ENCODE measurements at regions not wholly inside any gene's neighbourhood (a gene's known extent, or its start where the extent isn't known, plus 50 kb on each side); places are given as distances from the start of the nearest gene placed in this dataset.

DNA sequence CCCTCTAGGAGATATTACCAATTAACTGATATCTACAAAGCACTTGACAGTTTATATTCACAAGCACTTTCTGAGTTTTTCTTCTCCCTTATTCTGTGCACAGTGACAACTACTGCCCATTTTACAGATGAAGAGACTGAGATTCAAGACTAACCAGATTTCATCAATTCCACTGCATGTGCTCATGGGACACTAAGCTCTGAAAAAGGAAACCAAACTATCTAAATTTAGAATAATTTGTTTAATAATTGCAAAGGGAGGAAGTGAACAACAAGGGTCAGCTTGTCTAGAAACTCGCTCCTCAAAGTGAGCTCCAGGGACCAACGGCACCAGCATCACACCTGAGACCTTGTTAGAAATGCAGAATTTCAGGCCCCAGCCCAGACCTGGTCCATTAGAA is 50.8 kb upstream of the MYLIP start:
- no peak for DNase-seq

DNA sequence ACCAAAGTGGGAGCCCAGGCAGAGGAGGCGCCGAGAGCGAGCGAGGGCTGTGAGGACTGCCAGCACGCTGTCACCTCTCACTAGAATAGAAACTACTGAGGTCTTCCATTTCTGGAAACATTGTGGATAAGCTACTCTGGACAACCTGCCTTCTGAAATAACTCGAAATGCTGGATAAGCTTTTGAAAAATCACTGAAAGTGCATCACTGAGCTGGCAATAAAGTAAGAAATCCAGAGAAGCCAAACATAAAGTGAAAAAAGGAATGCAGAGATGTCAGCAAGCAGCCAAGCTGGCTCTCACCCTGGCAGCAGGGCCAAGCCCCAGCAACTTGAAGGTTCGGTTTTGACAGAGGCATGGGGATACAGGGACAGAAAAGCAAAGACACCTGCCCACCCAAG is 59.2 kb upstream of the MYLIP start:
- Histone ChIP-seq H3K4me1 (ENCODE audit: control insufficient read depth, insufficient read depth, low read length) (no peaks in the 10 kb centered on the region), H3K4me3 (ENCODE audit: low read length) (no peak overlapping the region), H3K27ac (ENCODE audit: low read length) (no peak overlapping the region), H3K27me3 (ENCODE audit: control insufficient read depth, insufficient read depth, low read length) (no peaks in the 10 kb centered on the region), H3K36me3 (ENCODE audit: control insufficient read depth, insufficient read depth, low read length) (no peaks in the 10 kb centered on the region), H3K9me3 (ENCODE audit: control insufficient read depth, insufficient read depth, low read length) (no peaks in the 10 kb centered on the region)
- 94% methylated on average over 7 of the region's 7 CpGs for WGBS (ENCODE audit: insufficient coverage)
- TF ChIP-seq, protein P1, sequence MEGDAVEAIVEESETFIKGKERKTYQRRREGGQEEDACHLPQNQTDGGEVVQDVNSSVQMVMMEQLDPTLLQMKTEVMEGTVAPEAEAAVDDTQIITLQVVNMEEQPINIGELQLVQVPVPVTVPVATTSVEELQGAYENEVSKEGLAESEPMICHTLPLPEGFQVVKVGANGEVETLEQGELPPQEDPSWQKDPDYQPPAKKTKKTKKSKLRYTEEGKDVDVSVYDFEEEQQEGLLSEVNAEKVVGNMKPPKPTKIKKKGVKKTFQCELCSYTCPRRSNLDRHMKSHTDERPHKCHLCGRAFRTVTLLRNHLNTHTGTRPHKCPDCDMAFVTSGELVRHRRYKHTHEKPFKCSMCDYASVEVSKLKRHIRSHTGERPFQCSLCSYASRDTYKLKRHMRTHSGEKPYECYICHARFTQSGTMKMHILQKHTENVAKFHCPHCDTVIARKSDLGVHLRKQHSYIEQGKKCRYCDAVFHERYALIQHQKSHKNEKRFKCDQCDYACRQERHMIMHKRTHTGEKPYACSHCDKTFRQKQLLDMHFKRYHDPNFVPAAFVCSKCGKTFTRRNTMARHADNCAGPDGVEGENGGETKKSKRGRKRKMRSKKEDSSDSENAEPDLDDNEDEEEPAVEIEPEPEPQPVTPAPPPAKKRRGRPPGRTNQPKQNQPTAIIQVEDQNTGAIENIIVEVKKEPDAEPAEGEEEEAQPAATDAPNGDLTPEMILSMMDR (IDR thresholded peaks at IDR 0.05) = no peak
- DNase-seq (no peak), ATAC-seq (no peak)
- Mint-ChIP-seq H3K9me3 (no peaks in the 10 kb centered on the region), H3K4me3 (no peak overlapping the region), H3K36me3 (no peaks in the 10 kb centered on the region), H3K4me1 (peaks cover 0 to 4% of the 10 kb centered on the region in 2 donors), H3K27me3 (ENCODE audit: low read depth in 2 of 2) (peaks cover 6 to 12% of the 10 kb centered on the region in 2 donors), H3K27ac (no peak overlapping the region)
- intact Hi-C loops (cut with micrococcal nuclease) = no loop called here

More for the DNA sequence above, 50.8 kb upstream of the MYLIP start:
- Histone ChIP-seq H3K36me3 (ENCODE audit: control insufficient read depth, insufficient read depth, low read length) (no peaks in the 10 kb centered on the region), H3K4me3 (ENCODE audit: low read length) (no peak overlapping the region), H3K27ac (ENCODE audit: low read length) (no peak overlapping the region), H3K4me1 (ENCODE audit: control insufficient read depth, insufficient read depth, low read length) (no peaks in the 10 kb centered on the region), H3K27me3 (ENCODE audit: control insufficient read depth, insufficient read depth, low read length) (no peaks in the 10 kb centered on the region), H3K9me3 (ENCODE audit: control insufficient read depth, insufficient read depth, low read length) (no peaks in the 10 kb centered on the region)
- TF ChIP-seq, protein P1 (IDR thresholded peaks at IDR 0.05) = no peak
- intact Hi-C loops (cut with micrococcal nuclease) = no loop called here
- Mint-ChIP-seq H3K4me3 (no peak overlapping the region), H3K4me1 (no peaks in the 10 kb centered on the region), H3K9me3 (no peaks in the 10 kb centered on the region), H3K36me3 (no peaks in the 10 kb centered on the region), H3K27me3 (ENCODE audit: low read depth in 2 of 2) (peaks cover 0 to 6% of the 10 kb centered on the region in 2 donors), H3K27ac (no peak overlapping the region)
- no peak for ATAC-seq
- WGBS (ENCODE audit: insufficient coverage) = 71% methylated on average over 2 of the region's 2 CpGs

DNA sequence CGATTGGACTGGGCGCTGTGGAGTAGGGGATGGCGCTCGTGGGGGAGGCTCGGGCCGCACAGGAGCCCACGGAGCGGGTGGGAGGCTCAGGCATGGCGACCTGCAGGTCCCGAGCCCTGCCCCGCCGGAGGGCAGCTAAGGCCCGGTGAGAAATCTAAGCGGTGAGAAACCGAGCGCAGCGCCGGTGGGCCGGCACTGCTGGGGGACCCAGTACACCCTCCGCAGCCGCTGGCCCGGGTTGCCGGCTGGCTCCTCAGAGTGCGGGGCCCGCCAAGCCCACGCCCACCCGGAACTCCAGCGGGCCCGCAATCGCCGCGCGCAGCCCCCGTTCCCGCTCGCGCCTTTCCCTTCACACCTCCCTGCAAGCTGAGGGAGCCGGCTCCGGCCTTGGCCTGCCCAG is 59.7 kb upstream of the MYLIP start:
- H3K4me1 ChIP-seq (ENCODE audit: control insufficient read depth, insufficient read depth, low read length) = no peaks in the 10 kb centered on the region
- no peaks in the 10 kb centered on the region for H3K27me3 ChIP-seq (ENCODE audit: control insufficient read depth, insufficient read depth, low read length)
- DNase-seq (no peak), ATAC-seq (no peak)
- H3K4me1 Mint-ChIP-seq = peaks cover 0 to 4% of the 10 kb centered on the region in 2 donors
- no peaks in the 10 kb centered on the region for H3K36me3 Mint-ChIP-seq
- H3K4me3 Mint-ChIP-seq = no peak overlapping the region
- TF ChIP-seq, protein P1 (IDR thresholded peaks at IDR 0.05) = no peak
- no peak overlapping the region for H3K27ac ChIP-seq (ENCODE audit: low read length)
- intact Hi-C loops (cut with micrococcal nuclease) = no loop called here
- peaks cover 6 to 12% of the 10 kb centered on the region in 2 donors for H3K27me3 Mint-ChIP-seq (ENCODE audit: low read depth in 2 of 2)
- H3K9me3 ChIP-seq (ENCODE audit: control insufficient read depth, insufficient read depth, low read length) = no peaks in the 10 kb centered on the region
- no peak overlapping the region for H3K4me3 ChIP-seq (ENCODE audit: low read length)
- H3K27ac Mint-ChIP-seq = no peak overlapping the region
- H3K9me3 Mint-ChIP-seq = no peaks in the 10 kb centered on the region
- no peaks in the 10 kb centered on the region for H3K36me3 ChIP-seq (ENCODE audit: control insufficient read depth, insufficient read depth, low read length)
- WGBS (ENCODE audit: insufficient coverage) = 97% methylated on average over 39 of the region's 39 CpGs

DNA sequence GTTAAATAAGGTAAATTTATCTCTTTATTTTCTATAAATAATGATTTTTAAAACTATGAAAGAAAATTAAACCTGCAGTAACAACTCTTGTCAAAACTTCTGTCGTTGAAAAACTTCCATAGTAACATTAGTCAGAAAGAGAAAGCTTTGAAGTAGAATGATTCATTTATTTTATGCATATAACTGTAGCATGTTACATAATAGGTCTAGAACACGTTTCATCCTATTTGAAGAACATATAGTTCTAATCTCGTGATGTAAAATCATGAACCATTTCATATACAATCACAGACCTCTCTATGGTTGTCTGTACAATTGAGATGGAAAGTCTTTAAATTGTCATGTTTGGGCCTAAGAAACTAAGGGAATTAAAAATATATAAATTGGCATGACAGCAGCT is 61.3 kb upstream of the MYLIP start:
- no peak overlapping the region for H3K4me3 Mint-ChIP-seq
- no peak for DNase-seq
- Histone ChIP-seq H3K4me3 (ENCODE audit: low read length) (no peak overlapping the region), H3K36me3 (ENCODE audit: control insufficient read depth, insufficient read depth, low read length) (no peaks in the 10 kb centered on the region), H3K27ac (ENCODE audit: low read length) (no peak overlapping the region), H3K9me3 (ENCODE audit: control insufficient read depth, insufficient read depth, low read length) (no peaks in the 10 kb centered on the region), H3K27me3 (ENCODE audit: control insufficient read depth, insufficient read depth, low read length) (no peaks in the 10 kb centered on the region), H3K4me1 (ENCODE audit: control insufficient read depth, insufficient read depth, low read length) (no peaks in the 10 kb centered on the region)
- no CpG with 5 or more reads among the region's 3 CpGs for WGBS (ENCODE audit: insufficient coverage)
- H3K36me3 Mint-ChIP-seq = no peaks in the 10 kb centered on the region
- intact Hi-C loops (cut with micrococcal nuclease) = no loop called here
- H3K9me3 Mint-ChIP-seq = no peaks in the 10 kb centered on the region
- H3K4me1 Mint-ChIP-seq = peaks cover 0 to 4% of the 10 kb centered on the region in 2 donors
- H3K27ac Mint-ChIP-seq = no peak overlapping the region
- peaks cover 6% of the 10 kb centered on the region in 2 donors for H3K27me3 Mint-ChIP-seq (ENCODE audit: low read depth in 2 of 2)
- TF ChIP-seq, protein P1 (IDR thresholded peaks at IDR 0.05) = no peak
- ATAC-seq = no peak
